ENCODE measurements at regions not wholly inside any gene's neighbourhood (a gene's known extent, or its start where the extent isn't known, plus 50 kb on each side); places are given as distances from the start of the nearest gene placed in this dataset.

DNA sequence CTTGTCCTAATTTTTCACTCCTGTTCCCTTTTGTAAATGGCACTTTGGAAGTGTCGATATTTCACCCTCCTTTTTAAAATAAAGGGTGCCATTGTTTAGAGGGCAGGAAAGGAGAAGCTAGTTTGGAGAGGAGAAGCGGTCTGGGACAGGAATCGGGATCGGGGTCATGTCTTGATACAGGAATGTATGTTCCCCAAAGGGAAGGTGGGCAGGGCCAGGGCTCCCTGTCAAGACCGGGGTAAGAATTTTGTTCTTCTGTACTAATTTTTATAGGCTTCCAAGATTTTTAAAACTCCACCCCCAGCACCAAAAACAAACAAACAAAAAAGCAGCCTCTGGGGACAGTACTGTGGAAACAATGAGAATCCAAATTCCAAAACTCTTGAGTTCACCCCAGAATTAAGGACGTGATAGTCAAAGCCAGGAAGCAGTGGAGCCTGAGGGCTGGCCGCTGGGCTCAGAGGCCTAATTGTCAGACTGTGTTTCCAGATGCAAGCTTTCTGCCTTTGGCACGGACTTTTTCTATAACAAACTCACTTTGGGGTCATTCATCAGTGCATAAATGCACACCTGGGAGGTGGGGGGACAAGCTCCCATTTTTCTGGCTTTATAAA, 250.4 kb upstream of the SIX2 start:
- TF ChIP-seq, protein P1, sequence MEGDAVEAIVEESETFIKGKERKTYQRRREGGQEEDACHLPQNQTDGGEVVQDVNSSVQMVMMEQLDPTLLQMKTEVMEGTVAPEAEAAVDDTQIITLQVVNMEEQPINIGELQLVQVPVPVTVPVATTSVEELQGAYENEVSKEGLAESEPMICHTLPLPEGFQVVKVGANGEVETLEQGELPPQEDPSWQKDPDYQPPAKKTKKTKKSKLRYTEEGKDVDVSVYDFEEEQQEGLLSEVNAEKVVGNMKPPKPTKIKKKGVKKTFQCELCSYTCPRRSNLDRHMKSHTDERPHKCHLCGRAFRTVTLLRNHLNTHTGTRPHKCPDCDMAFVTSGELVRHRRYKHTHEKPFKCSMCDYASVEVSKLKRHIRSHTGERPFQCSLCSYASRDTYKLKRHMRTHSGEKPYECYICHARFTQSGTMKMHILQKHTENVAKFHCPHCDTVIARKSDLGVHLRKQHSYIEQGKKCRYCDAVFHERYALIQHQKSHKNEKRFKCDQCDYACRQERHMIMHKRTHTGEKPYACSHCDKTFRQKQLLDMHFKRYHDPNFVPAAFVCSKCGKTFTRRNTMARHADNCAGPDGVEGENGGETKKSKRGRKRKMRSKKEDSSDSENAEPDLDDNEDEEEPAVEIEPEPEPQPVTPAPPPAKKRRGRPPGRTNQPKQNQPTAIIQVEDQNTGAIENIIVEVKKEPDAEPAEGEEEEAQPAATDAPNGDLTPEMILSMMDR (IDR thresholded peaks at IDR 0.05; ENCODE audit: insufficient read depth, low read length, severe bottlenecking): no peak
- DNase-seq (ENCODE audit: low read depth): no peak
- no peak overlapping the region for H3K4me3 ChIP-seq (ENCODE audit: low read depth, low read length)
- no peaks in the 10 kb centered on the region for H3K36me3 ChIP-seq (ENCODE audit: control insufficient read depth, insufficient read depth, low read length)
- no peaks in the 10 kb centered on the region for H3K27me3 ChIP-seq (ENCODE audit: control insufficient read depth, insufficient read depth, low read length)
- no peak for FAIRE-seq

DNA sequence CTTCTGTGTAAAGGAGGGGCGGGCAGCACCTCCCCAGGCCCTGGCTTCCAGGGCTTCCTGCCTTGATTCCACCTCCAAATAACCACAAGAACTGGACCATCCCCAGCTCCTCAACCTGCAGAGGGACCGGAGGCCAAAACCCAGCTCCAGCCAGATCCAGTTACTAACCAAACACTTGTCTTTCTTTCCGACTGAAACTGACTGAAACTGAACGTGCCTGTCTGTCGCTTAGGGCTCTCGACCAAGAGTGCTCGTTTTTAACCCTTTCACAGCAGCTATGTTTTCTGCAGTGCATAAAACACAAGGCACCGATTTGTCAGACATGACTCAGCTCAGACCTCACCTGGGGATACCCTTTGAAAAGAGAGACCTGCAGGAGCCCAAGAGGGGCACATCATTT, 249.9 kb upstream of the SIX2 start:
- no peaks in the 10 kb centered on the region for H3K36me3 ChIP-seq (ENCODE audit: control insufficient read depth, insufficient read depth, low read length)
- H3K4me3 ChIP-seq (ENCODE audit: low read depth, low read length): no peak overlapping the region
- DNase-seq (ENCODE audit: low read depth) (peak; percentile 53), FAIRE-seq (no peak)
- no peaks in the 10 kb centered on the region for H3K27me3 ChIP-seq (ENCODE audit: control insufficient read depth, insufficient read depth, low read length)
- TF ChIP-seq, protein P1 (IDR thresholded peaks at IDR 0.05; ENCODE audit: insufficient read depth, low read length, severe bottlenecking): no peak

DNA sequence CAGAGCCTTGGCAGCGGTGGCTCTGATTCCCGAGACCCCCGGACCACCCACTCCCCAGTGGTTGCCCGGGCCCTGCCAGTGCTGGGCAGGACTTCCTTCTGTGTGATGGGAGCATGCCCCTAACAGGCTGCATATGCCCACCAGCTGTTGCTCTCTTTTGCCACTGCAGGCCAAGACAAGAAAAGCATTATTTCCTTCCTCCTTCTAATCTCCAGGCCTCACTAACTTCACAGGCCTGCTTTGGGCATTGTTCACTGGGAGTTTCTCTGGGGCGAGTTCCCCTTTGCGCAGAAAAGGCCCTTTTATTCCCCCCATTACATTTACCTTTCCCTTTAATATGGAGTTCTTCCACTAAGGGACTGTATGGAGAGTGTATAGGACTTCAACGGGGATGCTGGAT, 249.1 kb upstream of the SIX2 start:
- Histone ChIP-seq H3K4me3 (ENCODE audit: low read depth, low read length) (no peak overlapping the region), H3K27me3 (ENCODE audit: control insufficient read depth, insufficient read depth, low read length) (no peaks in the 10 kb centered on the region), H3K36me3 (ENCODE audit: control insufficient read depth, insufficient read depth, low read length) (no peaks in the 10 kb centered on the region)
- DNase-seq (ENCODE audit: low read depth) (no peak), FAIRE-seq (no peak)
- TF ChIP-seq, protein P1 (IDR thresholded peaks at IDR 0.05; ENCODE audit: insufficient read depth, low read length, severe bottlenecking): no peak

DNA sequence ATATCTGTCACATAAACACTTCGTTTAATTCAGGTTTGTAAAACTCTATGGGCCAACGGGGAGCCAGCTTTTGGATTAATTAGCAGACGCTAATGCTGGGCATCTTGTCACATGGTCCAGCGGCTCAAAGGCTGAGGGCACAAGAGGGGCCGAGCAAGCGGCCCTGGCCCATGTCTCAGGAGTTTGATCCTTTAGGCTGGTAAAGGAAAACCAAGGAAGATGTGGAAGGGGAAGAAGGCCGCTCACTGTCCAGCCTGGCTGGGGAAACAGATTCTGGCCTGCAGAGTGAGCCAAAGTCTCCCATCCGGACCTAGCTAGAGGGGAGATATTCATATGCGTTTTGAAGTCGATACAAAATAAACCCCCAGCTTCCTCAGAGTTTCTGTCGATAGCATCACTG, 248.6 kb upstream of the SIX2 start:
- TF ChIP-seq, protein P1 (IDR thresholded peaks at IDR 0.05; ENCODE audit: insufficient read depth, low read length, severe bottlenecking): no peak
- no peaks in the 10 kb centered on the region for H3K36me3 ChIP-seq (ENCODE audit: control insufficient read depth, insufficient read depth, low read length)
- H3K4me3 ChIP-seq (ENCODE audit: low read depth, low read length): no peak overlapping the region
- no peak for FAIRE-seq
- no peaks in the 10 kb centered on the region for H3K27me3 ChIP-seq (ENCODE audit: control insufficient read depth, insufficient read depth, low read length)
- no peak for DNase-seq (ENCODE audit: low read depth)

DNA sequence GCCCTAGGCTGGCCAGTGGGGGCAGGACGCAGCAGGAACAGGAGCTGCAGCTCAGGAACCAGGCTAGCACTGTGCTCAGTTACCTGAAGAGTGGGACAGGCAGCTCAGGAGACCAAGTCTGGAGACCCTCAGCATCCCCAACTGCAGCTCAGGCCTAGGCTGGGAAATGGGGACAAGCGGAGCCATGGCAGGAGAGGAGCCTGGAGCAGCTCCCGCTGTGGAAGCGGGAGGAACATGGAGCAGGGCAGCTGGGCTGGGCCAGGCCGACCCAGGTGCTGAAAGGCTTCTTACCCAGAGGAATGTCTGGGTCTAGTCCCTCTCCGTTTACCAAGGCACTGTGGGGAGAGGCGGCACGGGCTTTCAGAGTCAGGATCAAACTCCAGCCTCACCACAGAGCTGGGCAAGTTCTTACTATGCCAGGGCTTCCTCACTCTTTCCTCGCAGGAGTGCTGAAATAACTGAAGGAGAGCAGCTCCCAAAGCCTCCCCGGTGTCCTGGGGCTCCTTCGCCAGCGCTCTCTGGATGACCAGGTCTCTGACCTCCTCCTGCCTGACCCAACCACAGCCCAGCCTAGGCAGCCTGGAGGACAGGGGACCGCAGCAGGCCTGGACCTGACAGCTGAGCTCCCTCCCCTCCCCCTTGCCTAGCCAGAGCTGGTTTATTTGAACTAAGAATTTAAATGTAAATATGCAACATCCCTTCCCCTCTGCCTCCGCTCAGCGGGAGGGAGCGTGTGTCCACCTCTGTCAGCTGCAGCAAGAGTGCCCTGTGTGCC, 247.8 kb upstream of the SIX2 start:
- Histone ChIP-seq H3K4me3 (ENCODE audit: low read depth, low read length) (no peak overlapping the region), H3K27me3 (ENCODE audit: control insufficient read depth, insufficient read depth, low read length) (no peaks in the 10 kb centered on the region), H3K36me3 (ENCODE audit: control insufficient read depth, insufficient read depth, low read length) (no peaks in the 10 kb centered on the region)
- TF ChIP-seq, protein P1 (IDR thresholded peaks at IDR 0.05; ENCODE audit: insufficient read depth, low read length, severe bottlenecking): no peak
- DNase-seq (ENCODE audit: low read depth): no peak
- FAIRE-seq: no peak
